Brain microvascular endothelial cell (primary cell): ENCODE measurements at regions not wholly inside any gene's neighbourhood (a gene's known extent, or its start where the extent isn't known, plus 50 kb on each side); places are given as distances from the start of the nearest gene placed in this dataset.
A peak's percentile ranks its signal among the peaks of the same experiment; 100 is the strongest.

Experiments
- DNase-seq: peaks from one replicate; pipeline ENCODE4 v3.0.0-alpha.2; 2020
- H3K27ac ChIP-seq: fragments of 250-450 bp; sonication (Bioruptor Pico); 2 replicates; pipeline ENCODE4 v1.5.1; 2020; ENCODE audit warnings: mild to moderate bottlenecking, moderate library complexity
- H3K27me3 ChIP-seq: fragments of 250-450 bp; sonication (Bioruptor Pico); replicated peaks from 2 replicates; pipeline ENCODE4 v1.5.1; 2020; ENCODE audit warnings: mild to moderate bottlenecking
- H3K36me3 ChIP-seq: fragments of 250-450 bp; sonication (Bioruptor Pico); replicated peaks from 2 replicates; pipeline ENCODE4 v1.5.1; 2020; ENCODE audit warnings: mild to moderate bottlenecking
- H3K4me3 ChIP-seq: 2 replicates; pipeline ENCODE4 v1.5.1; 2011; ENCODE audit warnings: low read depth, mild to moderate bottlenecking, control low read depth, low read length, moderate library complexity
- CTCF ChIP-seq: IDR thresholded peaks from 2 replicates; pipeline ENCODE4 v1.5.1; 2011; ENCODE audit warnings: low read depth, mild to moderate bottlenecking, moderate library complexity, low read length, control low read depth, inconsistent platforms; ENCODE audit errors: missing control alignments
- in situ Hi-C: cut with HindIII; loops from 2 replicates; pipeline ENCODE4 v1.10.0; 2017; ENCODE audit warnings: low sequenced_read_pairs, low pct_ligation_motif_present

DNA sequence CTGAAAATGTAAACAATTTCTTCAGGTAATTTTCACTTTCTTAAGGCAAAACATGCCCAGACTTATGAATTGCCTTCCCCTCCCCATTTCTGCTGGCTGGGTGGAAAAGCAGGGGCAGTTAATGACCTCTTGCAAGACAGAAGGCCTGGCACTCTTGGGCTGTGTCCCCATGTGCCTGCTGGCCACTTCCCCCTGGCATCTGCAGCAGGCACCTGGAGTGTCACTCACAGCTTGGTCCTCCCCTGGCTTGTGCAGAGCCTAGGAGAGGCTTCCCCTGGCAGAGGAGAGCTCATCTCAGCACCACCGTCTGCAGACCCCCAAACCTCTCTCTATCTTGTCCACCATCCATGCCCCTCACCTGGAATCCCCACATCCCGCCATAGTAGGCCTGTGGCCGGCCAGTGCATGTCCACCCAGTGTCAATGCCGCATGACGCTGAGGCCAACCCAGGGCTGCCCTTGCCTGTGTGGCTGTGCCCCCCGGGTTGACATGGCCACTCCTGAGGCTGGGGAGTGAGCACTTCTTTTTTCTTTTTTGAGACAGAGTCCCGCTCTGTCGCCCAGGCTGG lies 83.5 kb upstream of the SLC22A23 start:
- H3K27me3 ChIP-seq = no peaks in the 10 kb centered on the region
- in situ Hi-C loops = no loop called here
- no peak overlapping the region for H3K4me3 ChIP-seq
- H3K27ac ChIP-seq = no peak overlapping the region
- H3K36me3 ChIP-seq = no peaks in the 10 kb centered on the region
- DNase-seq = no peak
- no peak for TF ChIP-seq CTCF

- no peak for TF ChIP-seq CTCF
- H3K36me3 ChIP-seq = no peaks in the 10 kb centered on the region
- in situ Hi-C loops = no loop called here
- no peaks in the 10 kb centered on the region for H3K27me3 ChIP-seq
- no peak for DNase-seq
- no peak overlapping the region for H3K4me3 ChIP-seq
- H3K27ac ChIP-seq = no peak overlapping the region
Observed at GRCh38 chr6:3538536-3538935, 81.7 kb upstream of the SLC22A23 start.

DNA sequence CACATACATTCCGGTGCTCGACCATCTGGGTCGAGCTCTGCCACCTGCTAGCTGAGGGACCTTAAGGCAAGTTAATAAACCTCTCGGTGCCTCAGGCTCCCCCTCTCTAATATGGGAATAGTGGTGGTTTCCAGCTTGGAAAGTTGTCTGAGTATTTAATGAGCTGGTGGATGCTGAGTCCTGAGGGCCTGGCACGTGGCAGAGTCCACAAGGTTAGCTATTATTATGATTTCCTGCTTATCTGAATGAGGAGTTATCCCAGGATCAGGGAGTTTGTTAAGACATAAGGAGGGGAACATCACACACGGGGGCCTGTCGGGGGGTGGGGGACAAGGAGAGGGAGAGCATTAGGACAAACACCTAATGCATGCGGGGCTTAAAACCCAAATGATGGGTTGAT lies 80.1 kb upstream of the SLC22A23 start:
- no peak for DNase-seq
- in situ Hi-C loops = no loop called here
- H3K36me3 ChIP-seq = no peaks in the 10 kb centered on the region
- no peaks in the 10 kb centered on the region for H3K27me3 ChIP-seq
- H3K4me3 ChIP-seq = no peak overlapping the region
- H3K27ac ChIP-seq = no peak overlapping the region
- TF ChIP-seq CTCF = no peak

DNA sequence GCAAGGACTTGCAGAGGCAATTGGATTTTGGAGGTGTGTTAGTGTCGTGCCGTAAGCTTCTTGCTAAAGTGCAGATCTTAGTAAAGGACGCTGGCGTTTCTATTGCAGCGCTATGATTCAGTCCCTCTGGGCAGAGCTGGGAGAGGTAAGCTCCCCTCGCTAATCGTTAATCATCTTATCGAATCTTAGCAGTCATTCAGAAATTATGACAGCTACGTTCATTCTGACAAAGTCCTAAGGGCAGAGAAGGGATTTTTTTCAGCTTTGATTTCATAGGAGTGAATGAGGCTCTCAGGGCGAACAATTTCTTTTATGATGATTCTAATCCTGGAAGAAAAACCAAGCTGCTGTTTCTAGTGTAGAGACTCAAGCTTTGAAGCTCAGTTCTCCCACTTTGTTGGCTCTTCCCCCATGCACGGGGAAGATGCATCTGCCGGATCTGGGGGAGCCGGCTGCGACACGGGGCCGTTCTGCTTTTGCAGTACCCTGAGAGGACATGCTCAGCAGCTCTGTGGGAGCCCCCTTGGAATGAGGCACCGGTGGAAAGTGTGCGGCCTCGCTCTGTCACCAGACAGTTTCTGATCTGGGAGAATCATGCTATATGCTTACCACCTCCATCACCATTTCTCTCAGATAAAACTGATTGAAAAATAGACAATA lies 79.1 kb upstream of the SLC22A23 start:
- no peak for TF ChIP-seq CTCF
- Histone ChIP-seq H3K4me3 (no peak overlapping the region), H3K27ac (no peak overlapping the region), H3K27me3 (no peaks in the 10 kb centered on the region), H3K36me3 (no peaks in the 10 kb centered on the region)
- in situ Hi-C loops = no loop called here
- DNase-seq = no peak

DNA sequence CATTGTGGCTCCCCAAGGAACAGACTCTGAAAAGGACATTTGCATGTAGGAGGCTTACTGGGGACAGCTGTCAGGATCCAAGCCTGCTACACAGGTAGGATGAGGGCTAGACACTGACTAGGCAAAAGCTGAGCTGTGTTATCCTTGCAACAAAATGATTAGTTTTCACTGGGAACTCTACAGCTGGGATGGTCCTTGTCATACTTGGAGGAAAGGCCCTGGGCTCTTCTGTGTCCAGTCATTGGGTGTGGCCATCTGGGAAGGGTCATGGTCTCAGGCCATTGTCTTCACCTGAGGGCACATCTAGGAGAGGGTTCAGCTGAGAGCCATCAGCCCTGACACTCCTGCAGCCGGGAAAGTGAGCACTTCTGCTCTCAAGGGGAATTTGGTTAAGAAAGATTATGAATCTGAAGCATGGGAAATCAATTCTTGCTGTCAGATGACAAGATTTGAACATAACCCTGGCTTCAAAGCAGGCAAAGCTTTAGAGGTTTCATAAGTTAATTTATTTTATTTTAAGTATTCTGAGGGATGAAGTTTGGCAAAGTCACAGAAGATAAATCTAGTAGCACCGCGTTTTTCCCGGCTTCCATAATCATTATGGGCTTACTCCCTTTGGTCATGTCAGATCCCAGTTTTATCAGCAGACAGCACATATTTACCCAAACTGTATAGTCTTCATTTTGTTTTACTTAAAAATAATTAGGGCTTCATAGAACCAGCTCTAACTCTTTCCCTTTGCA lies 78.4 kb upstream of the SLC22A23 start:
- Histone ChIP-seq H3K27me3 (no peaks in the 10 kb centered on the region), H3K27ac (no peak overlapping the region), H3K4me3 (no peak overlapping the region), H3K36me3 (no peaks in the 10 kb centered on the region)
- in situ Hi-C loops = no loop called here
- DNase-seq = no peak
- TF ChIP-seq CTCF = no peak

- in situ Hi-C loops = no loop called here
- peak; percentile 80 for DNase-seq
- Histone ChIP-seq H3K4me3 (no peak overlapping the region), H3K36me3 (no peaks in the 10 kb centered on the region), H3K27ac (no peak overlapping the region), H3K27me3 (no peaks in the 10 kb centered on the region)
- TF ChIP-seq CTCF = no peak
Observed at GRCh38 chr6:3534599-3534998, 77.7 kb upstream of the SLC22A23 start.
